ENCODE measurements at regions not wholly inside any gene's neighbourhood (a gene's known extent, or its start where the extent isn't known, plus 50 kb on each side); places are given as distances from the start of the nearest gene placed in this dataset.

DNA sequence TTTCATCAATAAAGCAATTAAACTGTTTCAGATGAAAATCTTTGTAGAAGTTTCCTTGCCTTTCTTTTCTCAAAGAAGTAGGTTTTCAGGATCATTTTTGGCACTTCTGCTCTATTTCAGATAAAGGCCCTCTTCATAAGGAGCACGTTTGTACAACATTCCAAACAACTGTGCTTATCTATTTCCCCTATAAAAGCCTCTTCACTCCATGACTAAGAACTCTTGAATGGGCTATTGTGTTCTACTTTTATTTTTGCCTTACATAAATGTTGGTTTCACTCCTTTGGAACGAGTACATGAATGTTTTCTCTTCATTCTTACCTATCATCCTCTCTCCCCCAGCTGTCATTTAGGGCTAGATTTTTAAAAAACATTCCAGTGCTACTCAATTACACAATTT, 288.0 kb upstream of the PPP1R2C start:
- Histone ChIP-seq H3K4me3 (no peak overlapping the region), H3K36me3 (ENCODE audit: insufficient read depth in 1 of 2, low read depth in 1 of 2) (no peaks in the 10 kb centered on the region), H3K27me3 (ENCODE audit: insufficient read depth in 3 of 3, low read length in 2 of 3) (peaks cover 0 to 23% (median 0%) of the 10 kb centered on the region in 3 donors), H3K27ac (no peak overlapping the region), H3K9me3 (no peaks in the 10 kb centered on the region), H3K4me1 (no peaks in the 10 kb centered on the region)
- intact Hi-C loops (cut with DNase I), result no loop called here
- 22 to 24% (median 23%) methylated on average over 2 of the region's 2 CpGs for WGBS, 3 donors
- TF ChIP-seq, protein P1, sequence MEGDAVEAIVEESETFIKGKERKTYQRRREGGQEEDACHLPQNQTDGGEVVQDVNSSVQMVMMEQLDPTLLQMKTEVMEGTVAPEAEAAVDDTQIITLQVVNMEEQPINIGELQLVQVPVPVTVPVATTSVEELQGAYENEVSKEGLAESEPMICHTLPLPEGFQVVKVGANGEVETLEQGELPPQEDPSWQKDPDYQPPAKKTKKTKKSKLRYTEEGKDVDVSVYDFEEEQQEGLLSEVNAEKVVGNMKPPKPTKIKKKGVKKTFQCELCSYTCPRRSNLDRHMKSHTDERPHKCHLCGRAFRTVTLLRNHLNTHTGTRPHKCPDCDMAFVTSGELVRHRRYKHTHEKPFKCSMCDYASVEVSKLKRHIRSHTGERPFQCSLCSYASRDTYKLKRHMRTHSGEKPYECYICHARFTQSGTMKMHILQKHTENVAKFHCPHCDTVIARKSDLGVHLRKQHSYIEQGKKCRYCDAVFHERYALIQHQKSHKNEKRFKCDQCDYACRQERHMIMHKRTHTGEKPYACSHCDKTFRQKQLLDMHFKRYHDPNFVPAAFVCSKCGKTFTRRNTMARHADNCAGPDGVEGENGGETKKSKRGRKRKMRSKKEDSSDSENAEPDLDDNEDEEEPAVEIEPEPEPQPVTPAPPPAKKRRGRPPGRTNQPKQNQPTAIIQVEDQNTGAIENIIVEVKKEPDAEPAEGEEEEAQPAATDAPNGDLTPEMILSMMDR (IDR thresholded peaks at IDR 0.05), result no peak
- ATAC-seq, result no peak
- DNase-seq, result no peak

- TF ChIP-seq, protein P1 (IDR thresholded peaks at IDR 0.05), result no peak
- no peak for DNase-seq
- no peak for ATAC-seq
- H3K9me3 ChIP-seq, result no peaks in the 10 kb centered on the region
- H3K4me1 ChIP-seq, result no peaks in the 10 kb centered on the region
- H3K36me3 ChIP-seq (ENCODE audit: insufficient read depth in 1 of 2, low read depth in 1 of 2), result no peaks in the 10 kb centered on the region
- H3K27me3 ChIP-seq (ENCODE audit: insufficient read depth in 3 of 3, low read length in 2 of 3), result peaks cover 0 to 2% (median 0%) of the 10 kb centered on the region in 3 donors
- 69 to 100% methylated on average over 1 of the region's 1 CpG; no CpG with 5 or more reads in 1 of the 3 donors for WGBS, 3 donors
- no peak overlapping the region for H3K27ac ChIP-seq
- H3K4me3 ChIP-seq, result no peak overlapping the region
- intact Hi-C loops (cut with DNase I), result no loop called here
These were observed 290.7 kb upstream of the PPP1R2C start for GRCh38 chrX:43068639-43069038.

GRCh38 chrX:43083016-43083415, 305.1 kb upstream of the PPP1R2C start:
- no peak overlapping the region for H3K4me3 ChIP-seq
- intact Hi-C loops (cut with DNase I), result no loop called here
- peaks cover 8% of the 10 kb centered on the region for H3K9me3 ChIP-seq
- H3K27ac ChIP-seq, result no peak overlapping the region
- H3K27me3 ChIP-seq (ENCODE audit: insufficient read depth in 3 of 3, low read length in 2 of 3), result peaks cover 0 to 5% (median 0%) of the 10 kb centered on the region in 3 donors
- DNase-seq (no peak), ATAC-seq (no peak)
- H3K36me3 ChIP-seq (ENCODE audit: insufficient read depth in 1 of 2, low read depth in 1 of 2), result no peaks in the 10 kb centered on the region
- H3K4me1 ChIP-seq, result no peaks in the 10 kb centered on the region
- TF ChIP-seq, protein P1 (IDR thresholded peaks at IDR 0.05), result no peak
- 54 to 75% (median 72%) methylated on average over 1 of the region's 1 CpG for WGBS, 3 donors

DNA sequence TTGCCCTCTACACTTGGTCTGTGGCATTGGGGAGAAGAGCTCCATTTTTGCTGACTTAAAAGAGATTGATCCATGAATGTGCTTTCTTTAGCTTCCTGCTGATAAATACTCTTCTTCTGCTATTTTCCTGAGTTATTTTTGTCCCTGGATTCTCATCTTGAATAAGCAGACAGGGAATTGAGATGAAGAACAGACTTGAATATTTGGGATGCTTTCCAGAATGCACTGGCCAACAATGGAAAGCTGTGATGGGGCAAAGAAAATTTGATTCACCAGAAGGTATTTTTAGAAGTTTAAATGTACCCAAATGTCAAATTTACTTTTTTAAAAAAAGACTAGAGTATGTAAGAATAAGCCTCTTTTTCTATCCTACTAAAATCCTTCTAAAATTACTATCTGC, 309.9 kb upstream of the PPP1R2C start:
- TF ChIP-seq, protein P1 (IDR thresholded peaks at IDR 0.05), result no peak
- no peak for ATAC-seq
- H3K36me3 ChIP-seq (ENCODE audit: insufficient read depth in 1 of 2, low read depth in 1 of 2), result no peaks in the 10 kb centered on the region

DNA sequence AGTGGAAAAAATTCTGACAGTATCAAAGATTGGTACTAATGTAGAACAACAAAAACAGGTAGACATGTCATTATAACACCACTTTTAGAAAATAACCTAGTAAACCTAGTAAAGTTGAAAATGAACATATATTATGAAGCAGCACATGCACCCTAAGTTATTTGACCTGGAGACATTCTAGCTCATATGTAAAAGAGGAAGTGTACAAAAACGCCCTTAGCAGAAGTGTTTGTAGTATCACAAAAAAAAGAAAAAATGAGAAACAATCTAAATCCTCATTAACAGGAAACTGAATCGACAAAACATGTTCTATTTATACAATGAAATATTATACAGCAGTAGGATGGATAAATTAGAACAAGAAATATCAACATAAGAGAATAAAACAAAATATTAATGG, 318.9 kb upstream of the PPP1R2C start:
- Histone ChIP-seq H3K27me3 (ENCODE audit: insufficient read depth in 3 of 3, low read length in 2 of 3) (peaks cover 0 to 20% (median 0%) of the 10 kb centered on the region in 3 donors), H3K27ac (no peak overlapping the region), H3K4me1 (no peaks in the 10 kb centered on the region), H3K9me3 (no peaks in the 10 kb centered on the region), H3K36me3 (ENCODE audit: insufficient read depth in 1 of 2, low read depth in 1 of 2) (no peaks in the 10 kb centered on the region), H3K4me3 (no peak overlapping the region)
- ATAC-seq, result no peak
- no peak for DNase-seq
- intact Hi-C loops (cut with DNase I), result no loop called here
- 59 to 79% (median 73%) methylated on average over 2 of the region's 2 CpGs for WGBS, 3 donors
- TF ChIP-seq, protein P1 (IDR thresholded peaks at IDR 0.05), result no peak

More for the DNA sequence above, 309.9 kb upstream of the PPP1R2C start:
- H3K9me3 ChIP-seq, result peaks cover 3% of the 10 kb centered on the region
- peaks cover 0 to 5% (median 0%) of the 10 kb centered on the region in 3 donors for H3K27me3 ChIP-seq (ENCODE audit: insufficient read depth in 3 of 3, low read length in 2 of 3)
- intact Hi-C loops (cut with DNase I), result no loop called here
- no peak overlapping the region for H3K4me3 ChIP-seq
- no peak overlapping the region for H3K27ac ChIP-seq
- no peaks in the 10 kb centered on the region for H3K4me1 ChIP-seq
- DNase-seq, result no peak
